ENCODE measurements at regions not wholly inside any gene's neighbourhood (a gene's known extent, or its start where the extent isn't known, plus 50 kb on each side); places are given as distances from the start of the nearest gene placed in this dataset.

DNA sequence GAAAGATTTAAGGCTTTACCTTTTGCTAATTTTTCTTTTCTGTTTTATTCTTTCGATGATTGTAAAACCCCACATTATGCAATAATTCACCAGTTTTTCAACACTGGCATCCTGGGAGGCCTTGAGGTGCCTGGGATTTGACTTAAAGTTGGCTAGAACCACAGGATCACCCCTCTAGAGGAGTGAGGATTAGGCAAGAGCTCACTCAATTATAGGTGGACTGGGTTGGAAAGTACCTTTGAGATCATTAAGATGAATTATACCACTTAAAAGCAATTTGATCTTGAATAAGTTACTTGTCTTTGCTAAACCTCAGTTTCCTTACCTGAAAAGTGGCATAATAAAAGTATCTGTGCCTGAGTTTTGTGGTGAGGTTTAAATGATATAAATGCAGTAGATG is 212.8 kb upstream of the TPRG1 start:
- no peak overlapping the region for H4K8ac ChIP-seq (ENCODE audit: low read depth, low read length)
- H3K23ac ChIP-seq (ENCODE audit: low read length) = no peak overlapping the region
- H3K56ac ChIP-seq (ENCODE audit: low read length) = no peak overlapping the region
- no peaks in the 10 kb centered on the region for H3K79me2 ChIP-seq (ENCODE audit: control insufficient read depth, insufficient read depth, low read length)
- H3K36me3 ChIP-seq (ENCODE audit: control insufficient read depth, insufficient read depth, low read length) = no peaks in the 10 kb centered on the region
- H2BK15ac ChIP-seq (replicated peaks; ENCODE audit: low read depth) = no peak overlapping the region
- no peak overlapping the region for H3K27ac ChIP-seq (ENCODE audit: low read depth, low read length)
- no peak overlapping the region for H2BK120ac ChIP-seq (ENCODE audit: low read depth, low read length)
- no peak overlapping the region for H3K18ac ChIP-seq (ENCODE audit: low read length)
- H3K4ac ChIP-seq (ENCODE audit: low read depth, low read length) = no peak overlapping the region
- DNase-seq = no peak
- no peak overlapping the region for H2BK5ac ChIP-seq (ENCODE audit: low read length)
- H3K4me3 ChIP-seq (ENCODE audit: low read length) = no peak overlapping the region
- H2AK5ac ChIP-seq (ENCODE audit: low read length) = no peak overlapping the region
- H3K27me3 ChIP-seq (ENCODE audit: insufficient read depth, low read length, poor library complexity) = no peaks in the 10 kb centered on the region
- no peaks in the 10 kb centered on the region for H3K79me1 ChIP-seq (ENCODE audit: low read length)
- no peak overlapping the region for H3K4me2 ChIP-seq (ENCODE audit: low read length)
- no peak overlapping the region for H3K9ac ChIP-seq (ENCODE audit: low read length)
- H3K4me1 ChIP-seq (ENCODE audit: control insufficient read depth, low read depth, low read length) = no peaks in the 10 kb centered on the region
- no peak overlapping the region for H4K5ac ChIP-seq (ENCODE audit: low read length)
- WGBS (ENCODE audit: extremely low coverage, insufficient coverage, low lambda C conversion rate) = no CpG with 5 or more reads among the region's 1 CpG

DNA sequence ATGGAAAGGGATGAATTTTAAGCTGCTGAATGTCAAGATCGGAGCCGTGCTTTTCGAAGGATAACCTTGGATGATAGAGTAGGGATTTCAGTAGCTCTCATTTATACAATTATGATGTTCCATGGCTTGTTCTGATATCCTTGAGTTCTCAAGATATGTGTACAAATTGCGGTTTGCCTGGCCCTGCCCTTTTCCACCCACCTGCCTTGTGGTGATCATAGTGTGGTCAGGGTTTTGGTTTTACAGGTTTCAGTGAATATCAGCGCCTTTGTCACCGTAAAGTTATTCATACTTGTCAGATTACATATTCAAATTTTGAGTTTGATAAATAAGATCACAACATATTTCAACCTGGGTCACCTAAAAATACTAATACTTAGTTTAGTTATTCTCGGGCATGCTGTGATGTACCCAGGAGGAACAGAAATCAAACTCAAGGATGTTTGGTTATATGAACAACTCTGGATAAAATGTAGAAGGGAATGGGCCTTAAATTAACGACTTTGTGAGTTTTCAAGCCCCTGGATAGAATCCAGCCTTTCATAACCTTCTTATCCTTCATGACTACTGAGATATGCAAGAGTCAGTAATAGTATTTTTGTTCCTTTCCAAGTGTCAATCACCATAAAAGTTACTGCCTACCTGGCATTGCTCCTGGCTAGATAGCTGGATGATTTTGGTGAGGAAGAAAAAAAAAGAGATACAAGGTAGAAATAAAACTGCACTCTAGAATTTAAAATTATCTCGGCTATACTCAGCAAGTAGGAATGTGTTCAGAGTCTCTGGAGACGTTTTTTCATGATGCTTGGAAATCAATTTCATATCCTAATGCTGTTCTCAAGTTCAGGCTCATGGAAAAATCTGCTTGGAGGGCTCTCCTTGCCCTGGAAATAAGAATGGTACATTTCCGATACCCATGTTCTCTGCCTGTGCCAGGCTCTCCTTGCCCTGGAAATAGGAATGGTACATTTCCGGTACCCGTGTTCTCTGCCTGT is 209.2 kb upstream of the TPRG1 start:
- Histone ChIP-seq H3K18ac (ENCODE audit: low read length) (no peak overlapping the region), H3K23ac (ENCODE audit: low read length) (no peak overlapping the region), H4K5ac (ENCODE audit: low read length) (no peak overlapping the region), H3K9ac (ENCODE audit: low read length) (no peak overlapping the region), H3K4me2 (ENCODE audit: low read length) (no peak overlapping the region), H4K8ac (ENCODE audit: low read depth, low read length) (no peak overlapping the region), H2AK5ac (ENCODE audit: low read length) (no peak overlapping the region), H3K36me3 (ENCODE audit: control insufficient read depth, insufficient read depth, low read length) (no peaks in the 10 kb centered on the region), H3K4me1 (ENCODE audit: control insufficient read depth, low read depth, low read length) (no peaks in the 10 kb centered on the region), H2BK120ac (ENCODE audit: low read depth, low read length) (no peak overlapping the region), H3K27ac (ENCODE audit: low read depth, low read length) (no peak overlapping the region), H3K79me1 (ENCODE audit: low read length) (no peaks in the 10 kb centered on the region), H3K4me3 (ENCODE audit: low read length) (no peak overlapping the region), H3K4ac (ENCODE audit: low read depth, low read length) (no peak overlapping the region), H2BK15ac (replicated peaks; ENCODE audit: low read depth) (no peak overlapping the region), H3K56ac (ENCODE audit: low read length) (no peak overlapping the region), H3K27me3 (ENCODE audit: insufficient read depth, low read length, poor library complexity) (no peaks in the 10 kb centered on the region), H2BK5ac (ENCODE audit: low read length) (no peak overlapping the region), H3K79me2 (ENCODE audit: control insufficient read depth, insufficient read depth, low read length) (no peaks in the 10 kb centered on the region)
- no peak for DNase-seq
- WGBS (ENCODE audit: extremely low coverage, insufficient coverage, low lambda C conversion rate) = no CpG with 5 or more reads among the region's 13 CpGs

- H3K18ac ChIP-seq (ENCODE audit: low read length) = no peak overlapping the region
- H2BK120ac ChIP-seq (ENCODE audit: low read depth, low read length) = no peak overlapping the region
- no peak overlapping the region for H2AK5ac ChIP-seq (ENCODE audit: low read length)
- no peak overlapping the region for H3K27ac ChIP-seq (ENCODE audit: low read depth, low read length)
- no peak overlapping the region for H3K4me3 ChIP-seq (ENCODE audit: low read length)
- no CpG with 5 or more reads among the region's 5 CpGs for WGBS (ENCODE audit: extremely low coverage, insufficient coverage, low lambda C conversion rate)
- H3K23ac ChIP-seq (ENCODE audit: low read length) = no peak overlapping the region
- no peak overlapping the region for H3K56ac ChIP-seq (ENCODE audit: low read length)
- no peak overlapping the region for H3K4ac ChIP-seq (ENCODE audit: low read depth, low read length)
- no peak overlapping the region for H3K9ac ChIP-seq (ENCODE audit: low read length)
- no peaks in the 10 kb centered on the region for H3K79me2 ChIP-seq (ENCODE audit: control insufficient read depth, insufficient read depth, low read length)
- H4K8ac ChIP-seq (ENCODE audit: low read depth, low read length) = no peak overlapping the region
- DNase-seq = no peak
- no peak overlapping the region for H2BK15ac ChIP-seq (replicated peaks; ENCODE audit: low read depth)
- H3K4me2 ChIP-seq (ENCODE audit: low read length) = no peak overlapping the region
- no peaks in the 10 kb centered on the region for H3K27me3 ChIP-seq (ENCODE audit: insufficient read depth, low read length, poor library complexity)
- H3K36me3 ChIP-seq (ENCODE audit: control insufficient read depth, insufficient read depth, low read length) = no peaks in the 10 kb centered on the region
- H2BK5ac ChIP-seq (ENCODE audit: low read length) = no peak overlapping the region
- H4K5ac ChIP-seq (ENCODE audit: low read length) = no peak overlapping the region
- H3K4me1 ChIP-seq (ENCODE audit: control insufficient read depth, low read depth, low read length) = no peaks in the 10 kb centered on the region
- no peaks in the 10 kb centered on the region for H3K79me1 ChIP-seq (ENCODE audit: low read length)
Observed at GRCh38 chr3:188964957-188965356, 206.8 kb upstream of the TPRG1 start.

- Histone ChIP-seq H3K18ac (ENCODE audit: low read length) (no peak overlapping the region), H3K27ac (ENCODE audit: low read depth, low read length) (no peak overlapping the region), H4K8ac (ENCODE audit: low read depth, low read length) (no peak overlapping the region), H3K4ac (ENCODE audit: low read depth, low read length) (no peak overlapping the region), H3K36me3 (ENCODE audit: control insufficient read depth, insufficient read depth, low read length) (no peaks in the 10 kb centered on the region), H3K79me2 (ENCODE audit: control insufficient read depth, insufficient read depth, low read length) (no peaks in the 10 kb centered on the region), H2BK15ac (replicated peaks; ENCODE audit: low read depth) (no peak overlapping the region), H3K9ac (ENCODE audit: low read length) (no peak overlapping the region), H2AK5ac (ENCODE audit: low read length) (no peak overlapping the region), H2BK120ac (ENCODE audit: low read depth, low read length) (no peak overlapping the region), H3K4me2 (ENCODE audit: low read length) (no peak overlapping the region), H3K56ac (ENCODE audit: low read length) (no peak overlapping the region), H3K79me1 (ENCODE audit: low read length) (no peaks in the 10 kb centered on the region), H2BK5ac (ENCODE audit: low read length) (no peak overlapping the region), H3K27me3 (ENCODE audit: insufficient read depth, low read length, poor library complexity) (no peaks in the 10 kb centered on the region), H3K23ac (ENCODE audit: low read length) (no peak overlapping the region), H4K5ac (ENCODE audit: low read length) (no peak overlapping the region), H3K4me3 (ENCODE audit: low read length) (no peak overlapping the region), H3K4me1 (ENCODE audit: control insufficient read depth, low read depth, low read length) (no peaks in the 10 kb centered on the region)
- no CpG with 5 or more reads among the region's 4 CpGs for WGBS (ENCODE audit: extremely low coverage, insufficient coverage, low lambda C conversion rate)
- no peak for DNase-seq
Observed at GRCh38 chr3:188972310-188972709, 199.5 kb upstream of the TPRG1 start.

GRCh38 chr3:188974856-188975599 is 196.7 kb upstream of the TPRG1 start:
- Histone ChIP-seq H2BK120ac (ENCODE audit: low read depth, low read length) (no peak overlapping the region), H3K4me2 (ENCODE audit: low read length) (no peak overlapping the region), H3K4me1 (ENCODE audit: control insufficient read depth, low read depth, low read length) (no peaks in the 10 kb centered on the region), H3K79me2 (ENCODE audit: control insufficient read depth, insufficient read depth, low read length) (no peaks in the 10 kb centered on the region), H3K27me3 (ENCODE audit: insufficient read depth, low read length, poor library complexity) (no peaks in the 10 kb centered on the region), H4K5ac (ENCODE audit: low read length) (no peak overlapping the region), H3K9ac (ENCODE audit: low read length) (no peak overlapping the region), H3K4ac (ENCODE audit: low read depth, low read length) (no peak overlapping the region), H3K36me3 (ENCODE audit: control insufficient read depth, insufficient read depth, low read length) (no peaks in the 10 kb centered on the region), H3K4me3 (ENCODE audit: low read length) (no peak overlapping the region), H3K27ac (ENCODE audit: low read depth, low read length) (no peak overlapping the region), H3K56ac (ENCODE audit: low read length) (no peak overlapping the region), H3K79me1 (ENCODE audit: low read length) (no peaks in the 10 kb centered on the region), H2BK5ac (ENCODE audit: low read length) (no peak overlapping the region), H4K8ac (ENCODE audit: low read depth, low read length) (no peak overlapping the region), H2AK5ac (ENCODE audit: low read length) (no peak overlapping the region), H2BK15ac (replicated peaks; ENCODE audit: low read depth) (no peak overlapping the region), H3K23ac (ENCODE audit: low read length) (no peak overlapping the region), H3K18ac (ENCODE audit: low read length) (no peak overlapping the region)
- DNase-seq = no peak
- WGBS (ENCODE audit: extremely low coverage, insufficient coverage, low lambda C conversion rate) = no CpG with 5 or more reads among the region's 10 CpGs
